Activated gamma-delta T cell treated with anti-CD3 and anti-CD28 coated beads, Interleukin-2, amount 50 U/mL, for 16 hours (primary cell): ENCODE measurements at regions not wholly inside any gene's neighbourhood (a gene's known extent, or its start where the extent isn't known, plus 50 kb on each side); places are given as distances from the start of the nearest gene placed in this dataset.
"Not testable (repeated sequence)": the region's sequence is repeated elsewhere in the genome, so short reads cannot be mapped to it uniquely, and the experiment has no call there.

Experiments
- DNase-seq: peaks from one replicate; pipeline ENCODE4 v3.0.0-alpha.2; 2020; ENCODE audit warnings: low read depth

- DNase-seq = no peak
Observed at GRCh38 chr10:83986800-83987199, 152.5 kb upstream of the GHITM start.

GRCh38 chr10:83987216-83987615 is 152.1 kb upstream of the GHITM start:
- DNase-seq = no peak

- DNase-seq = no peak
Observed at GRCh38 chr10:83988435-83988834, 150.9 kb upstream of the GHITM start.

- no peak for DNase-seq
Observed at GRCh38 chr10:83990126-83990525, 149.2 kb upstream of the GHITM start.

GRCh38 chr10:83991986-83992753 is 147.1 kb upstream of the GHITM start:
- no peak for DNase-seq

GRCh38 chr10:83994325-83994724 is 145.0 kb upstream of the GHITM start:
- no peak for DNase-seq

GRCh38 chr10:83995738-83996331 is 143.5 kb upstream of the GHITM start:
- no peak for DNase-seq

GRCh38 chr10:84004221-84004620 is 135.1 kb upstream of the GHITM start:
- DNase-seq = no peak

- no peak for DNase-seq
Observed at GRCh38 chr10:84005403-84005802, 133.9 kb upstream of the GHITM start.

- DNase-seq = no peak
Observed at GRCh38 chr10:84007482-84007881, 131.8 kb upstream of the GHITM start.

- no peak for DNase-seq
Observed at GRCh38 chr10:84008878-84009277, 130.4 kb upstream of the GHITM start.

- no peak for DNase-seq
Observed at GRCh38 chr10:84012431-84012830, 126.9 kb upstream of the GHITM start.

- no peak for DNase-seq
Observed at GRCh38 chr10:84012831-84013458, 126.4 kb upstream of the GHITM start.

GRCh38 chr10:84015877-84016595 is 123.3 kb upstream of the GHITM start:
- DNase-seq = no peak

GRCh38 chr10:84018826-84019225 is 120.5 kb upstream of the GHITM start:
- no peak for DNase-seq

- not testable (repeated sequence) for DNase-seq
Observed at GRCh38 chr10:84019854-84020458, 119.4 kb upstream of the GHITM start.

GRCh38 chr10:84026821-84027257 is 112.5 kb upstream of the GHITM start:
- no peak for DNase-seq

GRCh38 chr10:84029840-84030239 is 109.5 kb upstream of the GHITM start:
- DNase-seq = no peak

- no peak for DNase-seq
Observed at GRCh38 chr10:84038035-84038434, 101.3 kb upstream of the GHITM start.

- DNase-seq = no peak
Observed at GRCh38 chr10:84039957-84040356, 99.4 kb upstream of the GHITM start.

GRCh38 chr10:84047258-84048010 is 91.9 kb upstream of the GHITM start:
- no peak for DNase-seq

- DNase-seq = no peak
Observed at GRCh38 chr10:84049645-84050011, 89.7 kb upstream of the GHITM start.
